GM10248 (cell line): ENCODE measurements at regions not wholly inside any gene's neighbourhood (a gene's known extent, or its start where the extent isn't known, plus 50 kb on each side); places are given as distances from the start of the nearest gene placed in this dataset.

ENCODE experiments used
- CTCF ChIA-PET: fragments of 300-600 bp; sonication (Branson Sonifier 250); formaldehyde crosslinking; extraction: SDS; loops from one replicate; lab custom pipeline; 2021; ENCODE audit warnings: antibody characterized with exemption; lab: Yijun Ruan, JAX
- POLR2A ChIA-PET: fragments of 350-650 bp; sonication (Branson Sonifier 250); formaldehyde crosslinking; extraction: SDS; loops from one replicate; lab custom pipeline; 2020; ENCODE audit warnings: antibody characterized with exemption; lab: Yijun Ruan, JAX
- DNase-seq: peaks from one replicate; pipeline ENCODE4 v3.0.0; 2012; ENCODE audit errors: extremely low spot score
- CTCF ChIP-seq: IDR thresholded peaks from 2 replicates; pipeline ENCODE4 v1.5.1; 2012; ENCODE audit warnings: mild to moderate bottlenecking, low read depth; ENCODE audit errors: extremely low read depth, missing control alignments, control extremely low read depth

DNA sequence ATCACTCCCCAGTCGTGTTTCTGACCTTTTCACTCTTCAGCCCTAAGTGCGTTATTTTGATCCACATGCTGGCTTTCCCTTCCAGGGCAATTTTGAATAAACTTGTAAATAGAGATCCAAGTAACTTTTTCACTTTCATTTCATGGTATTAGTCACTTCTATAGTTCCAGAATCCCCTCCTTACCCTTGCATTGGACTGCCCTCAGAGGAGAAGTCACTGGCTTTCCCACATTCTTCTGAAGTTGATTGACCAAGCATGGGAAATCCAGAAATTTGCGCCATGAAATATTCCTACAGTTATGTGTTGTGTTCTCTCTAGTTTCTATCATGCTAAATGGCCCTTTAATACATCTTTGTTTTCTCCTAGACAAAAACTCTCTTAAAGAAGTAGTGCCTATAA lies 177.3 kb upstream of the GORAB start:
- POLR2A ChIA-PET = no interaction called here
- CTCF ChIA-PET = no interaction called here
- no peak for DNase-seq
- no peak for TF ChIP-seq CTCF

DNA sequence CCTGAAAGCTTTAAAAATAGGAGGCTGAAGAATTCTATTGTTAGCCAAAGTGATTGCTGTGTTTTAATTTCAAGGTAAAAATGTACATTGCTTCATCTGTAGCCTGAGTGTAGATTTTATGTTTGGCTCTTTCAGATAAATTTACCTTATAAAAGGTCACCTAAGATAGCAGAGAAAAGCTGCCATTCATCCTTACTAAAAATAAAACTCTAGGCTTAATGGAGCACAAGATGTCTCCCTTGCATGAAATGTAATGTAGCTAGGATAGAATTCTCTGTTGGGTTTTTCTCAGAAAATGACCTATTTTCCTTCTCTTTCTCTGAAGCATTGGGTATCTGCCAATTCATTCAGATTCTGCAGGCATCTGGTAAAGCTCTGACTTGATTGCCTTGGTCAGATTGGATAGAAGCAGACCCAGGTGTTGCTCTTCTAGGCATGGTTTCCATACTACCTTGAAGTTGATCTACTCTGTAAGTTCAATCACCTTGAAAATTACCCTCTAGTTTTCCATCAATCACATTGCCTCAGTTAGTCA lies 176.6 kb upstream of the GORAB start:
- CTCF ChIA-PET = no interaction called here
- POLR2A ChIA-PET = no interaction called here
- no peak for TF ChIP-seq CTCF
- DNase-seq = no peak

DNA sequence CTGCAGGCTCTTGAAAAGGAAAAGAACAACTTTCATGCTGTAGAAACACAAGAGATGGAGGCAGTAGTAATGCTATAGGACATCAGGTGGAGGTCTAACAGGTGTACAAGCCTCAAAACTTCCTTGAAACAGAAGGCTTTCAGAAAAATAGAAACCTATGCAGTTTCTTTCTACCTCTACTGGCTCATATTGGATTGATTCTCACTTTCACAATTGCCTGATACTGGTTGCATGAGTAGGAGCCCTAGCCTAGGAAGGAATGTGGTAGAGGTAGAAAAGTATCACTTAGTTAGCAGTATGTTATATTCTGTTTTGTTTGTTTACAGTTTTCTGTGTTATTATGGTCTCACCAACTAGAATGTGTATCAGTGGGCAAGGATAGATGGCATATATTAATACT lies 175.4 kb upstream of the GORAB start:
- no peak for TF ChIP-seq CTCF
- ChIA-PET CTCF (no interaction called here), POLR2A (no interaction called here)
- DNase-seq = no peak

- DNase-seq = no peak
- CTCF ChIA-PET = no interaction called here
- no peak for TF ChIP-seq CTCF
- POLR2A ChIA-PET = no interaction called here
These were observed 174.2 kb upstream of the GORAB start for GRCh38 chr1:170357750-170358149.

DNA sequence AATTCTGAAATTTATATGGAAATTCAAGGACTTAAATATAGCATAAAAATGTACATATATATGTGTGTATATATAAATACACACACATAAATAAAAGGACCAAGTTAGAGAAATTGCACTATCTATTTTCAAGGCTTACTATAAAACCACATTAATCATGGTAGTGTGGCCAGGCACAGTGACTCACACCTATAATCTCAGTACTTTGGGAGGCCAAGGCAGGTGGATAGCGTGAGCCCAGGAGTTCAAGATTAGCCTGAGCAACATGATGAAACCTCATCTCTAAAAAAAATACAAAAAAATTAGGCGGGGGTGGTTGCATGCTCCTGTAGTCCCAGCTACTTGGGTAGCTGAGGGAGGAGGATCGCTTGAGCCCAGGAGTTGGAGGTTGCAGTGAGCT lies 171.4 kb upstream of the GORAB start:
- TF ChIP-seq CTCF = no peak
- ChIA-PET CTCF (no interaction called here), POLR2A (no interaction called here)
- DNase-seq = no peak

DNA sequence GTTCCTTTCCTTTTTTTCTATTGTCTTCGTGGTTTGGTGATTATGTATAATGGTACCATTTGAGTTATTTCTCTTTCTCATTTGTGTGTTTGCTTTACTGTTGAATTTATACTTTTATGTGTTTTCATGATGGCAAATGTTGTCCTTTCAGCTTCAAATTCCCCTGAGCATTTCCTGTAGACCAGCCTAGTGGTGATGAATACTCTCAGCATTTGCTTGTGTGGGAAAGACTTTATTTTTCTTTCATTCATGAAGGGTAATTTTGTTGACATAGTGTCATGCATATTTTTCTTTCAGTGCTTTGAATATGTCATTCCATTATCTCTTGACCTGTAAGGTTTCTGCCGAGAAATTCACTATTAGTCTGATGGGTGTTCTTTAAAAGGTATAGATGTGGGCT lies 166.6 kb upstream of the GORAB start:
- ChIA-PET CTCF (no interaction called here), POLR2A (no interaction called here)
- DNase-seq = no peak
- TF ChIP-seq CTCF = no peak

DNA sequence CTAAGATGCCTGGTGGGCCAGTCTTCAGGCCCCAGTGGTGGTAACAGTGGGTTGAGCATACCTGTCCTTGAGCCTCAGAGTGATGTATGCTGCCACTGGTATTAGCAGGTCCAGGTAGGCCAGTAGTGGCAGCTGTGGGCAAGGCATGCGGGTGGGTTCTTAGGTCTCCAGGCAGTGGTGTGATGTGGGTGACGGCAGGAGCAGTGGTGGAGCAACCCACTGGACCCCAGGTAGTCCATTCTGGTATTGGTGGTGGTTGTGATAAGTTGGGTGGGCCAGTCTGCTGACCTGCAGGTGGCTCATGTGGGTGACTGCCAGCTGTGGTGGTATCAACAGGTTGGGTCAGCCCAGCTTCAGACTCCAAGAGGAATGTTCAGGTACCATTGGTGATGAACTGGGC lies 165.0 kb upstream of the GORAB start:
- POLR2A ChIA-PET = no interaction called here
- CTCF ChIA-PET = no interaction called here
- no peak for DNase-seq
- no peak for TF ChIP-seq CTCF
